Gastrocnemius medialis (tissue), 4 donors: ENCODE measurements at regions not wholly inside any gene's neighbourhood (a gene's known extent, or its start where the extent isn't known, plus 50 kb on each side); places are given as distances from the start of the nearest gene placed in this dataset.

Source experiments
- ATAC-seq, 2 donors: fragments of 150-250 bp; one replicate each; pipeline ENCODE4 v1.9.1; 2016
- DNase-seq, 2 donors: peaks; one replicate each; pipeline ENCODE4 v3.0.0-alpha.2; 2019
- H3K27ac ChIP-seq, 4 donors: fragments of 200-600 bp; sonication (generic); 1 replicate in 1 of 4; 2 replicates in 3 of 4; pipeline ENCODE4 v1.5.1; 2016 to 2018; ENCODE audit warnings: mild to moderate bottlenecking in 2 of 4, moderate library complexity in 1 of 4
- H3K27me3 ChIP-seq, 3 donors: fragments of 200-600 bp; sonication (generic) in 2 of 3; 1 replicate in 1 of 3; 2 replicates in 2 of 3; pipeline versions ENCODE4 v1.5.1 to v1.6.0; 2016 to 2019; ENCODE audit warnings: mild to moderate bottlenecking in 1 of 3, moderate library complexity in 1 of 3
- H3K36me3 ChIP-seq, 2 donors: fragments of 200-600 bp; sonication (generic) in 1 of 2; one replicate each; pipeline ENCODE4 v1.5.1; 2017 to 2018
- H3K4me1 ChIP-seq, 2 donors: fragments of 200-600 bp; sonication (generic) in 1 of 2; one replicate each; pipeline ENCODE4 v1.5.1; 2016 to 2017; ENCODE audit warnings: mild to moderate bottlenecking in 2 of 2
- H3K4me3 ChIP-seq, 4 donors: fragments of 200-600 bp; sonication (generic) in 3 of 4; 1 replicate in 1 of 4; 2 replicates in 3 of 4; pipeline ENCODE4 v1.5.1; 2016 to 2019; ENCODE audit warnings: mild to moderate bottlenecking in 2 of 4
- H3K9me3 ChIP-seq, 3 donors: fragments of 200-600 bp; sonication (generic) in 2 of 3; 1 replicate in 1 of 3; 2 replicates in 2 of 3; pipeline ENCODE4 v1.5.1; 2016 to 2019
- POLR2A ChIP-seq, 2 donors: fragments of 450-650 bp; IDR thresholded peaks; one replicate each; pipeline ENCODE4 v1.6.1; 2017; ENCODE audit warnings: antibody characterized with exemption in 2 of 2, mild to moderate bottlenecking in 2 of 2, moderate library complexity in 2 of 2
- in situ Hi-C, 4 donors: fragments of 200-750 bp; cut with MboI; loops; one replicate each; pipeline versions ENCODE4 v1.15.0 to v1.8.0; 2017; ENCODE audit warnings: low sequenced_read_pairs in 4 of 4
- intact Hi-C: fragments of 100-400 bp; cut with DNase I; formaldehyde crosslinking; loops from one replicate; pipeline ENCODE4 v1.15.1; 2023; ENCODE audit warnings: low total_unique reads
- TF ChIP-seq, protein P1 (sequence below), 5 experiments: fragments of 450-650 bp in 3 of 5; fragments of 200-600 bp in 2 of 5; sonication (generic) in 2 of 5; IDR thresholded peaks in 4 of 5; conservative IDR thresholded peaks in 1 of 5; 1 replicate in 4 of 5; 2 replicates in 1 of 5; pipeline ENCODE4 v1.5.1; 2016 to 2019; ENCODE audit warnings: antibody characterized with exemption in 5 of 5, mild to moderate bottlenecking in 3 of 5, moderate library complexity in 3 of 5

DNA sequence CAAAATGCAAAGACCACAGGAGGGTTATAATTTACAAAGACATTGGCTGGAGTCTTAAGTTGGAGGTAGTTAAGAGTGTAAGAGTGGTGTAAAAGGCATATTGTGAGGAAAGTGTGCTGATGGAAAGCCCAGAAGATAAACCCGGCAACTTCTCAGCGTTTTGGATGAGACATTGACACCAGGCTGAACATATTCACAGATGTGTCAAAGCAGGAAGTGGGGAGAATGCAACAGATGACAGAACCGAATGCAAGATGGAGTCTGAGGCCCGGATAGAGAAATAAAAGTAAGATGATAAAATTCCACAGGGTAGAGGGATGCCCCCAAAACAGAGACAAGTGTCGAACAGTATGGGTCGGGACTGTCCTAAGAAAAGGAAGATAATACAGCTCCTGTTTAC, 230.4 kb upstream of the TMEM72 start:
- DNase-seq (no peak), ATAC-seq (no peak)
- TF ChIP-seq, protein P1, sequence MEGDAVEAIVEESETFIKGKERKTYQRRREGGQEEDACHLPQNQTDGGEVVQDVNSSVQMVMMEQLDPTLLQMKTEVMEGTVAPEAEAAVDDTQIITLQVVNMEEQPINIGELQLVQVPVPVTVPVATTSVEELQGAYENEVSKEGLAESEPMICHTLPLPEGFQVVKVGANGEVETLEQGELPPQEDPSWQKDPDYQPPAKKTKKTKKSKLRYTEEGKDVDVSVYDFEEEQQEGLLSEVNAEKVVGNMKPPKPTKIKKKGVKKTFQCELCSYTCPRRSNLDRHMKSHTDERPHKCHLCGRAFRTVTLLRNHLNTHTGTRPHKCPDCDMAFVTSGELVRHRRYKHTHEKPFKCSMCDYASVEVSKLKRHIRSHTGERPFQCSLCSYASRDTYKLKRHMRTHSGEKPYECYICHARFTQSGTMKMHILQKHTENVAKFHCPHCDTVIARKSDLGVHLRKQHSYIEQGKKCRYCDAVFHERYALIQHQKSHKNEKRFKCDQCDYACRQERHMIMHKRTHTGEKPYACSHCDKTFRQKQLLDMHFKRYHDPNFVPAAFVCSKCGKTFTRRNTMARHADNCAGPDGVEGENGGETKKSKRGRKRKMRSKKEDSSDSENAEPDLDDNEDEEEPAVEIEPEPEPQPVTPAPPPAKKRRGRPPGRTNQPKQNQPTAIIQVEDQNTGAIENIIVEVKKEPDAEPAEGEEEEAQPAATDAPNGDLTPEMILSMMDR (IDR thresholded peaks at IDR 0.05 in 4 of 5, conservative IDR thresholded peaks at IDR 0.05 in 1 of 5) = no peak
- TF ChIP-seq POLR2A (IDR thresholded peaks at IDR 0.05) = no peak
- Histone ChIP-seq H3K9me3 (no peaks in the 10 kb centered on the region), H3K27ac (no peak overlapping the region), H3K4me1 (peaks cover 0 to 4% of the 10 kb centered on the region in 2 donors), H3K27me3 (no peaks in the 10 kb centered on the region), H3K36me3 (no peaks in the 10 kb centered on the region), H3K4me3 (no peak overlapping the region)
- in situ Hi-C loops = no loop called here
- intact Hi-C loops = no loop called here

DNA sequence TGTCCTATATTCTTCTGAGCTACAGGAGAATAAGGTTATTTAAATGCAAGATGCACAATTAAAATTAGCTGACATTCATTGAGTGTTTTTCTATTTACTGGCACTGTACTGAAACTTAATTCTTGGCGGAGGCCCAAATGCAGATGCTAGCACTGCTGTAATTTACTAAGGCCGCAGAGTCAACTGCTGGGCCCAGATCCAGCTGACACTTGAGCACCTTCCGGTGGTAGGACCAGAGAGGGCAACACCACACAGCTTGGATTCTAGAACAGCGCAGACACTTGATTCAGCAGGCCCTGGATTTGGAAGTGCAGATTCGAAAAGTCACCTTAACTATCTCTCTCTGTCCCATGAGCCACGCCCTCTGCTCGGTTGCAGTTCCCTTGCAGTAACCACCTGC, 228.6 kb upstream of the TMEM72 start:
- H3K4me3 ChIP-seq = no peak overlapping the region
- DNase-seq (no peak), ATAC-seq (no peak)
- H3K9me3 ChIP-seq = no peaks in the 10 kb centered on the region
- H3K27ac ChIP-seq = no peak overlapping the region
- H3K36me3 ChIP-seq = no peaks in the 10 kb centered on the region
- peaks cover 0 to 4% of the 10 kb centered on the region in 2 donors for H3K4me1 ChIP-seq
- intact Hi-C loops (no loop called here), in situ Hi-C loops (no loop called here)
- no peak for TF ChIP-seq POLR2A (IDR thresholded peaks at IDR 0.05)
- TF ChIP-seq, protein P1 (IDR thresholded peaks at IDR 0.05 in 4 of 5, conservative IDR thresholded peaks at IDR 0.05 in 1 of 5) = no peak
- no peaks in the 10 kb centered on the region for H3K27me3 ChIP-seq

DNA sequence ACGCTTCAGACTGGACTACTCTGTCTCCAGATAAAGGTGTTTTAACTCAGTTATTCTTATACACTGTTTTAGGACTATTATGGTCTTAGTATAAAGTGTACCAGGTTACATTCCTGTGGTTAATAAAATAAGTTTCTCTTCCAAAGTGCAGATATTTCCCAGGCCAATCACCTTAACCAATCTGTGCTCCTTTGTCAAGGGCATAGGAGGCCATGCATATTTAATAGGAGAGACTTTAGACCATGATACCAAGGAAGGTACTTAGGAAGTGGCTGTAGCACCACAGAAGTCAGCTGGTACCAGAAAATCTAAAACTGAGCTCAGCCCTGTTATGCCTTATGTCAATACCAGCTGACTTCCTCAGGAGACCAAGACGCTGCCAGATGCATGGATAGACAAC, 226.5 kb upstream of the TMEM72 start:
- no peak overlapping the region for H3K27ac ChIP-seq
- intact Hi-C loops = no loop called here
- no peak overlapping the region for H3K4me3 ChIP-seq
- H3K36me3 ChIP-seq = no peaks in the 10 kb centered on the region
- no peak for TF ChIP-seq POLR2A (IDR thresholded peaks at IDR 0.05)
- TF ChIP-seq, protein P1 (IDR thresholded peaks at IDR 0.05 in 4 of 5, conservative IDR thresholded peaks at IDR 0.05 in 1 of 5) = no peak
- H3K4me1 ChIP-seq = peaks cover 0 to 4% of the 10 kb centered on the region in 2 donors
- H3K9me3 ChIP-seq = no peaks in the 10 kb centered on the region
- DNase-seq = no peak
- ATAC-seq = no peak
- in situ Hi-C loops = no loop called here
- H3K27me3 ChIP-seq = no peaks in the 10 kb centered on the region

DNA sequence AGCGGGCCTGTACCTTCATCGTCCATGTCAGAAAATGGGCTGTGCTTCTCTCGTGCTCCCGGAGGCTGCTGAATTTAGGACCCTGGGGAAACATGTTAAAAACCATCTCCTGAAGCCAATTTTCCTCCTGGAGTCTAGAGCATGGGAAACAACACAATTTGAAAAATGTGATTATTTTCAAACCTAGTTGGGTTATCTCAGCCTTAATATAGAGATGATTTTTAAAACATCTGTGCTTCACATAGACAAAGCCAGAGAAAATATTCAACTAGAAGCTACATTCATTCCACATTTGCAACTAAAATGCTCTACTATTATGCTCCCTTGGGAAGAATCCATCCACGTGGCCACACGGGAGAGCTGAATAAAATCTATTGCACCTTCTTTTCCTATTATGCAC, 225.9 kb upstream of the TMEM72 start:
- no peak for TF ChIP-seq POLR2A (IDR thresholded peaks at IDR 0.05)
- TF ChIP-seq, protein P1 (IDR thresholded peaks at IDR 0.05 in 4 of 5, conservative IDR thresholded peaks at IDR 0.05 in 1 of 5) = no peak
- in situ Hi-C loops = no loop called here
- peaks cover 0 to 4% of the 10 kb centered on the region in 2 donors for H3K4me1 ChIP-seq
- no peaks in the 10 kb centered on the region for H3K9me3 ChIP-seq
- no peak overlapping the region for H3K27ac ChIP-seq
- intact Hi-C loops = no loop called here
- no peaks in the 10 kb centered on the region for H3K36me3 ChIP-seq
- no peak overlapping the region for H3K4me3 ChIP-seq
- H3K27me3 ChIP-seq = no peaks in the 10 kb centered on the region
- no peak for ATAC-seq
- no peak for DNase-seq

DNA sequence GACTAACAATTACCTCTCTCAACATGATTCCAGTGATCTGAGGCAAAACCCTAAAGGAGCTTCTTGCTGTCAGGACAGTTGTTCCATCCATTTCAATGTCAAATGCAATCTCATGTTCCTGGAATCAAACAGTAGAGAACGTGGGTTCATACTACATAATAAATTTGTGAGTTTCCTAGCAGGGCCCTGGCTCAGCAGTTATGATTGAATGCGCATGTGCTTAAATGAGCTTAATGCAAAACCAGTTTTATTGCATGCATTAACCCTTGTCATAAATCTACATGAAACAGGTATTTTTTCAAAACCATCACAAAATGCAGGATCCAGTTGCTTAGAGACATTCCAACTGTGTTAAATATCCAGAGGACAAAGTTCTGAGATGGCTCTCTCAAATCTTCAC, 225.4 kb upstream of the TMEM72 start:
- Histone ChIP-seq H3K4me3 (no peak overlapping the region), H3K4me1 (peaks cover 0 to 4% of the 10 kb centered on the region in 2 donors), H3K27ac (no peak overlapping the region), H3K27me3 (no peaks in the 10 kb centered on the region), H3K36me3 (no peaks in the 10 kb centered on the region), H3K9me3 (no peaks in the 10 kb centered on the region)
- in situ Hi-C loops (no loop called here), intact Hi-C loops (no loop called here)
- TF ChIP-seq, protein P1 (IDR thresholded peaks at IDR 0.05 in 4 of 5, conservative IDR thresholded peaks at IDR 0.05 in 1 of 5) = no peak
- TF ChIP-seq POLR2A (IDR thresholded peaks at IDR 0.05) = no peak
- DNase-seq = no peak
- no peak for ATAC-seq
